NB4 (cell line): ENCODE measurements at regions not wholly inside any gene's neighbourhood (a gene's known extent, or its start where the extent isn't known, plus 50 kb on each side); places are given as distances from the start of the nearest gene placed in this dataset.

Experiments used
- POLR2A ChIP-seq: IDR thresholded peaks from 2 replicates; pipeline ENCODE4 v1.6.1; 2011; ENCODE audit warnings: mild to moderate bottlenecking; ENCODE audit not compliant: insufficient read length; ENCODE audit errors: extremely low read depth
- TF ChIP-seq, protein P1 (sequence below): IDR thresholded peaks from one replicate; pipeline ENCODE4 v1.5.1; 2012; ENCODE audit warnings: low read depth, low read length

DNA sequence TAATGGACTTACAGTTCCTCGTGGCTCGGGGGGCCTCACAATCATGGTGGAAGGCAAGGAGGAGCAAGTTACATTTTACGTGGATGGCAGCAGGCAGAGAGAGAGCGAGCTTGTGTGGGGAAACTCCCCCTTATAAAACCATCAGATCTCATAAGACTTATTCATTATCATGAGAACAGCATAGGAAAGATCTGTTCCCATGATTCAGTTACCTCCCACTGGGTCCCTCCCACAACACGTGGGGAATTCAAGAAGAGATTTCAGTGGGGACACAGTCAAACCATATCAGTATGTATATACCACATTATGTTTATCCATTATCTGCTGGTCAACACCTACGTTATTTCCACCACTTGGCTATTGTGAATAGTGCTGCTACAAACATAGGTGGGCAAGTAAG is 352.3 kb upstream of the B3GALT2 start:
- no peak for TF ChIP-seq POLR2A
- TF ChIP-seq, protein P1, sequence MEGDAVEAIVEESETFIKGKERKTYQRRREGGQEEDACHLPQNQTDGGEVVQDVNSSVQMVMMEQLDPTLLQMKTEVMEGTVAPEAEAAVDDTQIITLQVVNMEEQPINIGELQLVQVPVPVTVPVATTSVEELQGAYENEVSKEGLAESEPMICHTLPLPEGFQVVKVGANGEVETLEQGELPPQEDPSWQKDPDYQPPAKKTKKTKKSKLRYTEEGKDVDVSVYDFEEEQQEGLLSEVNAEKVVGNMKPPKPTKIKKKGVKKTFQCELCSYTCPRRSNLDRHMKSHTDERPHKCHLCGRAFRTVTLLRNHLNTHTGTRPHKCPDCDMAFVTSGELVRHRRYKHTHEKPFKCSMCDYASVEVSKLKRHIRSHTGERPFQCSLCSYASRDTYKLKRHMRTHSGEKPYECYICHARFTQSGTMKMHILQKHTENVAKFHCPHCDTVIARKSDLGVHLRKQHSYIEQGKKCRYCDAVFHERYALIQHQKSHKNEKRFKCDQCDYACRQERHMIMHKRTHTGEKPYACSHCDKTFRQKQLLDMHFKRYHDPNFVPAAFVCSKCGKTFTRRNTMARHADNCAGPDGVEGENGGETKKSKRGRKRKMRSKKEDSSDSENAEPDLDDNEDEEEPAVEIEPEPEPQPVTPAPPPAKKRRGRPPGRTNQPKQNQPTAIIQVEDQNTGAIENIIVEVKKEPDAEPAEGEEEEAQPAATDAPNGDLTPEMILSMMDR = no peak
